ENCODE measurements at regions not wholly inside any gene's neighbourhood (a gene's known extent, or its start where the extent isn't known, plus 50 kb on each side); places are given as distances from the start of the nearest gene placed in this dataset.
"Not testable (repeated sequence)": the region's sequence is repeated elsewhere in the genome, so short reads cannot be mapped to it uniquely, and the experiment has no call there.

DNA sequence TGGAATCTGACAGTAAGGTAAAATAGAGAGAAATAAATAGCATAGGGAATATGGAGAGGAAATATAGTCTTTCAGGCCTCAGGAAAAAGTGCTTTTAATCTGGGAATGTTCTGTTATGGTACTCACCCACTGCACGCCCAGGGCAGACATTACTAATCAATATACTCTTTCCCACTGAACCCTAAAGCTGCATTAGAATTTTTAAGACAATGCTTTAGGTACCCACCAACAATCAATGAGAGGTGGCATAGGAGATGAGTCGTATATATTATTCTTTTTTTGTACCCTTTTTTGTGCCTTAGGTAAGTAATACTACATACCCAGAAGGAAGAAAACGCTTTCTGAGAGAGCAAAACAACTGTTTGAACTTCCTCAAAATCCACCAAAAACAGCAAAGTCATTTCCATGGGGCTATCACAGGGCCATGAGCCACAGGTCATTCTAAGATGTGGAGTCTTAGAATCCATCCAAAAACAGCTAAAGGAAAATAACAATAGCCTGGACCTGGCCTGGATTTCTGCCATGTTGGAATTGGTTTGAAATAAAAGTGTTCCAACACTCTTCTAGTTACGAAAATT lies 542.1 kb downstream of the XYLT1 start:
- no peak for DNase-seq (ENCODE audit: low read depth in 4 of 4, low spot score in 3 of 4)

DNA sequence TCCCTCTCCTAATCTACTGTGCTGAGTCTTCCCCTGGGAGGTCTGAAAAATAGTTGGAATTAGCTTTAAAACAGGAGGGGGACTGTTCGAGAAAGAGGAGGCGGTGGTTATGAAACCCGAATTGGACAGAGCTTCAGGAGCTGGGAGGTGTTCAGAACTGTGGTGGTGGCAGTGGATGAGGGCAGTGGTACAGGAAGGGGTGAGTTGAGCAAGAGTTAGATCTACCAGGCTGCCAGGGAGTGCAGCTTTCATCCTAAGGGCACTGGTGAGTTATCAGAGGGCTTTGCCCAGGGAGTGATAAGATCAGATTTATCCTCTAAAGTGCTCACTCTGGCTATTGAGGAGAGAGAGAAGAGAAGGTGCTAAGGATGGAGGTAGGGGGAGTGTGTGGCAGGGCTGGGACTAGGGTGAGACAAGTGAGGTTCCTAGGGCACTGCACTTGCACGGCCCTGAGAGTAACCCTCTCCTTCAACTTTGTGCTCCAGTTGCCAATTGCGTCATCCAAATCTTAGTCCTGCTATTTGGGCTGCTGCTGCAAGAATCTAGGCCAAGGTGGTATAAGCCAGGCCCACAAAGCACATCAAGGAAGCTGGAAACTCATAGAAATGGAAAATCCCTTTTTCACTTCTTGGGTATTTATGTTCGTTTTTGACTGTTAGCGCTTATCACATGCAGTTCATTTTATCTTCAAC lies 540.3 kb downstream of the XYLT1 start:
- no peak for DNase-seq (ENCODE audit: low read depth in 4 of 4, low spot score in 3 of 4)

DNA sequence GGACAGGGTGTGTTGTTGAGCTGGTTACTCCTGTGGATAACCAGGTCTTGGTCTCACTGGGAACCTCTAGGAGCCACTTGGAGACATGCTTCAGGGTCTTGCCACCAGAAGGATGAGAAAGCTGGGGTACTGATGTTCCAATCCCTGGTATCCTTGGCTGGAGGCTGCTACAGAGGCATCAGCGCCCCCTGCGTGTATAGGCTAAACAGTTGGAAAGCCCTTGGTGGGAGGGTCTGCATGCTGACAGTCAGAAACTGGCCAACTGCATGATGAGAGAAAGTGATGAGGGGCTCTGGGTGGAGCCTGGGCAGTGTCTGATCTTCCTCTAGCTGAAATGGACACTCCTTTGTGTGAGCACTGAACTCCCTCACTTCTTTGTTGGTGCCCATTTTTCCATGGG lies 536.9 kb downstream of the XYLT1 start:
- no peak for DNase-seq (ENCODE audit: low read depth in 4 of 4, low spot score in 3 of 4)

DNA sequence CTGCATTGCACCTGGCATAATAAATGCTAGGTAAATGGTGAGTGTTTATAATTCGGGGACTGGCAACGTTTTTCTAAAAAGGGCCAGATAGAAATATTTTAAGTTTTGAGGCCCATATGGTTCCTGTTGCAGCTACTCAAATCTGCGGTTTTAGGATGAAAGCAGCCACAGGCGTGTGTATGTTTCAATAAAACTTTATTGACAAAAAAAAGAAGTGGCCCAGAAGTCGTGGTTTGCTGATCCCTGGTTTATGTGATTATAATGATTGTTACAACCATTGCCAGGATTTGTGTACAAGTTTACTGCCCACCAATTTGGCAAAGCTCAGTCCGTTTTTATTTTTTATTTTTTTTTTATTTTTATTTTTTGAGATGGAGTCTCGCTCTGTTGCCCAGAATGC lies 536.1 kb downstream of the XYLT1 start:
- DNase-seq (ENCODE audit: low read depth in 4 of 4, low spot score in 3 of 4) = no peak

DNA sequence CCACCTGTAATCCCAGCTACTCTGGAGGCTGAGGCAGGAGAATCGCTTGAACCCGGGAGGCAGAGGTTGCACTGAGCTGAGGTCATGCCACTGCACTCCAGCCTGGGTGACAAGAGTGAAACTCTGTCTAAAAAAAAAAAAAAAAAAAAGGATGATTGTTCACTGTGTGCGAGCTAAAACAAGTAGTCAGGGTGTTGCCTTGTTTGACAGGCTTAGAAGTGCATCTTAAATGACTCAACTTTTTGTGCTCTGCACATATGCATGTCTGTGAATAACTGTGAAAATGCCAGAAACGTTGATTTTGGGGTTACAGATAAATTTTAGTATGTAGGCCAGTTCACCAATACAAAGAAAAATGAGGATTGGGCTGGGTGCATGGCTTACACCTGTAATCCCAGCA lies 534.9 kb downstream of the XYLT1 start:
- DNase-seq (ENCODE audit: low read depth in 4 of 4, low spot score in 3 of 4) = not testable (repeated sequence)

DNA sequence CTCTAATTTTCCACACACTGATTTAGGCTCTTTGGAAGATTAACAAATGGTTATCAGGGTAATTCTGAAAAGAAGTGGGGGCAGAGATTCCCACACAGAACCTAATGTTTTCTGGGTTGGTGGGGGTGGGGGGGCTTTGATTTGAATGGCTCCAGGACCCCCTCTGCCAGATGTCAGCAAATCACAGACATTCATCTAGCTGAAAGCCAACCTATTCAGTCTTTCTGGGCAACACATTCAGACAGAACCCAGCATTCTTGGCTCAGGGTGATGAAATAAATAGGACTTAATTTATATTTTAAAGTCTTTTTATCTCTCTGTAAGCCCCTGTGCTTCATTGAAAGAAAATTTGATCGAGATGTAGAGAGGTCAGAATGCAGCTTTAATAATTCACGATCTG lies 533.2 kb downstream of the XYLT1 start:
- no peak for DNase-seq (ENCODE audit: low read depth in 4 of 4, low spot score in 3 of 4)

DNA sequence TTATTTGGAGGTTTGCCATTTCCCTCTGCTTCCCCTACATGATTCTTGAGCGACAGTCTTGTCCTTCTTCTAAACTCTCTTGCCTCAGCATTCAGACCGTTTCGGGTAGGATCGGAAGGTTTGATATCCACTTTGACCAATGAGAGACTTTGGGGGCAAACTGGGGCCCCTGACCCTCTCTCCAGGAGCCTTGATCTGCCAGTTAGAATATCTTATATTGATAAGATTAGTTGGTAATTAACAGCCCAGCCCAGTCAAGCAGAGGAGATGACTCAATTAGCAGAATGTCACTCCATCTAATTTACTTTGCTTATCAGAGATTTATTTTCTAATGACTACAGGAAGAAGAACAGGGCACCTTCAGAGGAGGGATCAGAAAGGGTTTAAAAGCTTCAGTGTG lies 532.8 kb downstream of the XYLT1 start:
- DNase-seq (ENCODE audit: low read depth in 4 of 4, low spot score in 3 of 4) = no peak

DNA sequence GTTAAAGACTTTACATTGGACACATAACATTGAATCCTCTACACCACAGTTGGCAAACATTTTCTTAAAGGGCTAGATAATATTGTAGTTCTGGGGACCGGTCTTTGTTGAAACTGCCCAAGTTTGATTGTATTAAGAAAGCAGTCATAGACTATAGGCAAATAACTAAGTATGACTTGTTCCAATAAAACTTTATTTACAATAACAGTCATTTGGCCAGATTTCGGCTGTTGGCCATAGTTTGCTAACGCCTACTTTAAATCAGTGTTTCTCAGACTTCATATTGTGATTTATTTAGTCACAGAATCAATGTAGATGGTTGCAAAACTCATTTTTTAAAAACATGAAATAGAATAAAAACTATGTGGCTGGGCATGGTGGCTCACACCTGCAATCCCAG lies 531.8 kb downstream of the XYLT1 start:
- no peak for DNase-seq (ENCODE audit: low read depth in 4 of 4, low spot score in 3 of 4)

DNA sequence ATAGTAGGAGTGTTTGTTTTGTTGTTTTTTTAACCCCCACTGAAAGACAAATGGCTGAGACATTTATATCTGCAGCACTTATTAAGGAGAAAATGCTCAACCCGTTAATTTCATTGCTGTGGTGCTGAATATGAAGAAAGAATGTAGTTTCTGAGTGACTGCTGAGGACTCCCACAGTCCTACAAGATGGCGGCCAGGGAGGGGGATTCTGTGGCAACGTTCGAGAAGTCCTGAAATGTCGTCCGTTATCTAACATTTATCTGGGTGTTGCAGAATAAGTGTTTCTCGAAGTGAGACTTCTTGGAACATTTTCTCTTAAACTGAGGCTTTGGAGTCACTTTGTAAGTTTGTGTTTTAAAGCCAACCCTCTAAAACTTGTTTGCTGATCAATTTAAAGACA lies 530.4 kb downstream of the XYLT1 start:
- no peak for DNase-seq (ENCODE audit: low read depth in 4 of 4, low spot score in 3 of 4)

DNA sequence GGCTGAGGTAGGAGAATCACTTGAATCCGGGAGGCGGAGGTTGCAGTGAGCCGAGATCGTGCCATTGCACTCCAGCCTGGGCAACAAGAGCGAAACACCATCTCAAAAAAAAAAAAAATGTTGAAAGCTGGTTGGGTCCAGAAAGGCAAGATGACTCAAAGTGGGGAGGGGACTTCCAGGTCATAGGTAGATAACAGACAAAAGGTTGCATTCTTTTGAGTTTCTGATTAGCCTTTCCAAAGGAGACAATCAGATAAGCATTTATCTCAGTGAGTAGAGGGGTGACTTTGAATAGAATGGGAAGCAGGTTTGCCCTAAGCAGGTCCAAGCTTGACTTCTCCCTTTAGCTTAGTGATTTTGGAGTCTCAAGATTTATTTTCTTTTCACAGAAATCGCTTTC lies 527.9 kb downstream of the XYLT1 start:
- not testable (repeated sequence) for DNase-seq (ENCODE audit: low read depth in 4 of 4, low spot score in 3 of 4)

DNA sequence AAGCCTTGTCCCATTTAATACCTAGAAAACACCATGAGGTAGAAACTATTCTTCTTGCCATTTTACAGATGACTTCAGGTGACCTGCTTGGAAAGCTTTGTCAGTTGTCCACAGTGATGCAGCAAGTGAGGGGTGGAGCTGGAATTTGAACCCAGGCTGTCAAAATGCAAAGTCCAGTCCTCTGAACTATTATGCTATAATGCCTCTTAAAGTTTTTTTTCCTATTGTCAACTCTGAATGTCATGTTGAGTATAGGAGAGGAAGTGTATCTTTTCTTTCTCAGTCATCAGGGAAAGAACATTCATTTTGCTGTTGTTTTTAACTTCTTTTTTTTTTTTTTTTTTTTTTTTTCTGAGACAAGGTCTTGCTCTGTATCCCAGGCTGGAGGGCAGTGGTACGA lies 525.6 kb downstream of the XYLT1 start:
- DNase-seq (ENCODE audit: low read depth in 4 of 4, low spot score in 3 of 4) = no peak

DNA sequence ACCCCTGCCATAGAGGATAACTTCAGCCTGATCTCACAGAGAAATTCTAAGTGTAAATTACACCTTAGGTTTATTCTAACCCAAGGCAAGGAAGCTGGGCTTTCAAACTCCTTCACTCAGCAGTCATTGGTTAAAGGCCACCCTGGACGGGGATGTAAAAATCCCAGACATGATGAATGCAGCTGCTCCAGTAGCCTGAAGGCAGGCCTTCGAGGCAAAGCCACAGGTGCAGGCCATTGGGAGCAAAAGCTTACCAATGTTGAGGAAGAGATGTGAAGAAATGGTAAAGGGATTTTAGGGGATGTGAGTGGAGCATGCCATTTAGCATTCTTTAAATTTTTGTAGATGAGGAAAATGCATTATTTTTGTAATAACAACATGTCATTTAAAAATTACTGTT lies 514.4 kb downstream of the XYLT1 start:
- no peak for DNase-seq (ENCODE audit: low read depth in 4 of 4, low spot score in 3 of 4)

DNA sequence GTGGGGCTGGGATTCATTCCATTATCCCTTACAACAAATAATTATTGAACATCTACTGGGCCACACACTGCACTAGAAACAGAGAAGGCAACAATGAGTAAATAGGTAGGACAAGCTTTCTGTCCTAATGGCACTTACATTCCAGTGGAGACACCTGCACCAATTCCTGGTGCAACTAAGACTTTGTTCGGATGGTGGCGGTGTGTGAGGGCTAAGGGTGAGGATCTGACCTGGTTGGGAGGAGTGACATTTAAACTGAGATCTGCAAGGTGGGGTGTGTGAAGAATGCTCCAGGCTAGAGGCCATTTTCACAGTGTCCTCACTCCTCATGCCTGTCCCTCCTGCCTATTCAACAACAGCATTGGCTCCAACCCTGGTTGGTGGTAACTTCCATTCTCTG lies 510.0 kb downstream of the XYLT1 start:
- no peak for DNase-seq (ENCODE audit: low read depth in 4 of 4, low spot score in 3 of 4)

DNA sequence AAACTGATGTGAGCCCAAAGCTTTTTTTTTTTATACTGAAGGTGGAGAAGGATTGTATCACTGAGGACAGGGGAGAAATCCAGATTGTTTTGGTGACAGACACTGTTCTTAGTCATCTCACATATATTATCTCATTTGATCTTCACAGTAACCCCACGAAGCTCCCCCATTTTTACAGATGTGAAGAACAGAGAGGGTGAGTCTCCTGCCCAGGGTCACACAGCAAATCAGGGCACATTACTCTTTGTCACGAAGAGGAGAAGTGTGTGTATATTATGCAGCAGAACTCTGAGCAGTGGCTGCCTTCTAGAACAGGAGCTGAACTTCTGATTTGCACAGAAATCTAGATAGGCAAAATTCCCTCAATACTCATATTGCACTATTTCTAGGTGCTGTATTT lies 504.3 kb downstream of the XYLT1 start:
- no peak for DNase-seq (ENCODE audit: low read depth in 4 of 4, low spot score in 3 of 4)

DNA sequence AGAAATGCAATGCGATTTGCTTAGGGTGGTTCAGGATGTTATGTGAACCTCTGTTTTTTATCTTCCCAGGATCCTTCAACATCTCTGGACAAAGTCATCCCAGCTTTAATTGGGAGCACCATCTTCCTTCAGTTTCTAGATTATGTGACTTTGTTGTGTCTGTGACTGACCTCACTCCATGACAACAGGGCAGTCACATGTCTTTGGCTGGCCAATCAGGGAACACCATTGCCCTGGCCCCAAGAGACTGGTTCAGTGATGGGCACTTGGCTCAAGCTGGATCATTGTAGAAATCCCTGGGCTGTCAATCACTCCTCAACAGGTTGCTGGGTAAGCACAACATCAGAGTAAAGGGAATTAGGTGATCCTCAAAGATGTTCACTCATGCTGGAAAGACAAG lies 499.7 kb downstream of the XYLT1 start:
- no peak for DNase-seq (ENCODE audit: low read depth in 4 of 4, low spot score in 3 of 4)

DNA sequence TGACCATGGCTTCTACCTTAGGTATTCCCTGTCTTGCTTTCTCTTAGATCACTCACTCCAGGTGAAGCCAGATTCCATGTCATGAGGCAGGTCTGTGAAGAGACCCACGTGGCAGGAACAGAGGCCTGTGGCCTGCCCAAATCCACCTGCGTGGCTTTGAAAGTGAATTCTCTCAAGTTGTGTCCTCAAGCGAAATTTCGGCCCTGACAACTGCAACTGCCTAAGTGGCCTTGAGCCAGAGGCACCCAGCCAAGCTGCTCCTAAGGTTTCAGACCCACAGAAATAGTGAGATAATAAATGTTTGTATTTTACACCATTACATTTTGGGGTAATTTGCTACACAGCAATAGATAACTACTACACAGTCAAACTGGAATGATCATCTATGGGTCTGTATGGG lies 497.9 kb downstream of the XYLT1 start:
- no peak for DNase-seq (ENCODE audit: low read depth in 4 of 4, low spot score in 3 of 4)

DNA sequence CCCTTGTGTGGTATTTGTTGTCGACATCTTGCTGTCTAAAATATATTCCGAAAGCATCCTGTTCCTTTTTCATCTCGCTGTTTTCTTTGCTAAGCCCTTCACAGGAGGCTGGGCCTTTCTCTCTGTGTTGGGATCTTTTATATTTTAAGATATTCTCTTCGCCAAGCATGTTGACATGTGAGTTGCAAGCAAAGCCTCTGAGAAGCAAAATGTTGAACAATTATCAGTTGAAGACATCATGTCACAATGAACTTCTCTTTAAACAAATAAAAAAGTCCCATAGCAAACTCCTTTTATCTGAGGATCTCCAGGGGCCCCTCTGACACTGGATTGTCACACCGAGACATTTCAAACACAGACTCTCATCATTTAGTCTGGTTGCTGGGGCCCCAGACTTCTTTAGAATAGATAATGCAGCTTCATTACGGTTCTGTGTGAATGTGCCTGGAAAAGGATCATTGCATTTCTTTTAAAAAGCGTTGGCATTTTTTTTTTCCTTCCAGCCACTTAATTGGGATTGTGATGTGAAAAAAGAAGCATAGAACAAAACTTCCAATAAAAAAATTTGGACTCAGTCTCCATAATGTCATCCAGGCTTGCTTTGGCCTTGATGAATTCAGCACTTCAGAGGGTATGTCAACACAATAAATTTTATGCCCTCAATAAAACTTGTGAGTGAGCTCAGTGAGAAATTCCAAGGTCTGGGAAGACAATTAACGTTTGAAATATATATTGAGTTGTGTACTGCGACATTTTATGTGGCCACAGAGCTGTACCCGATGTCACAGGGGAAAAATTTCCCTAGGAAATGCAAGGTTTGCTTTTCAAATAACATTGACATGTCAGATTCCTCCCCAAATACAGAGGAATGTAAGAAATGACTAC lies 496.8 kb downstream of the XYLT1 start:
- no peak for DNase-seq (ENCODE audit: low read depth in 4 of 4, low spot score in 3 of 4)

DNA sequence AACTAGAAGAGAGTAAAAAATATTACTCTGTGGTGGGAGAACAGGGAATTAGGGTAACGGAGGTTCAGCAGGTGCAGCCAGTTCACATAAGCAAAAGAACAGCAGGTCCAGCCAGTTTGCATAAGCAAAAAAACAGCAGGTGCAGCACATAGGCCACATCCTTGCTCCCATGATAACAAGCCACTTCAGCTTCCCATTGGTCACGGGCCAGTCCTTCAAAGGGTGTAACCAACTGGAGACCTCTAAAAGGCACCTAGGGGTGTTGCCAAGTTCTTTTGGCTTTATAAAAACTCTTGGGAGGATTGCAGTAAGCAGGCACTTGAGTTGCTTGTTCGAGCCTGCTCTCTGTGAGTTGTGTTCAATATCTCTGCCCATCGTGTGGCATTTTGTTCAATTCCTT lies 488.1 kb downstream of the XYLT1 start:
- no peak for DNase-seq (ENCODE audit: low read depth in 4 of 4, low spot score in 3 of 4)

DNA sequence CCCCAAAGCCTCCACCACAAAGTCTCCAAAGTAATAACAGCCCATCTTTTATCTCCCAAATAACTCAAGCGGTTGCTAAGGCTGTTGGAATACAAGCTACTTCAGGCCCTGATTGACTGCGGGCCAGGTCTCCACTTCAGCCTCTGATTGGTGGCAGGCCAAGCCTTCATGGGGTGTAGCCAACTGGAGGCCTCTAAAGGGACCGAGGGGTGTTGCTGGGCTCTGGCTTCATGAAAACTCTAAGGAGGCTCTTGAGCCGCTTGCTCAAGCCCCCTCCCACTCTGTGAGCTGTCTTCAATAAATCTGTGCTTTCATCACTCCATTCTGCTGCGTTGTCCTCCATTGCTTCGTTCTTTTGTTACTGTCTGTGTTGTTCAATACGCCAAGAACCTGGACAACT lies 487.2 kb downstream of the XYLT1 start:
- no peak for DNase-seq (ENCODE audit: low read depth in 4 of 4, low spot score in 3 of 4)

DNA sequence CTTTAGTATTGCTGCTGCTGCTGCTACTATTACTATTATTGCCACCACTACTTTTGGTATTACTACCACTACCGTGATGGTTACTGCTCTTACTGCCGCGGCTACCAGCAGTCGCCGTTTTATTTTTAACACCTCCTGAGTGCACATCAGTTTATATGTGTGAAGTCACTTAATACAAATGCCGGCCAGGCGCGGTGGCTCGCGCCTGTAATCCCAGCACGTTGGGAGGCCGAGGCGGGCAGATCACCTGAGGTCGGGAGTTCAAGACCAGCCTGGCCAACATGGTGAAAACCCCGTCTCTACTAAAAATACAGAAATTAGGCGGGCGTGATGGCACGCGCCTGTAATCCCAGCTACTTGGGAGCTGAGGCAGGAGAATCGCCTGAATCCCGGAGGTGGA lies 486.7 kb downstream of the XYLT1 start:
- not testable (repeated sequence) for DNase-seq (ENCODE audit: low read depth in 4 of 4, low spot score in 3 of 4)

DNA sequence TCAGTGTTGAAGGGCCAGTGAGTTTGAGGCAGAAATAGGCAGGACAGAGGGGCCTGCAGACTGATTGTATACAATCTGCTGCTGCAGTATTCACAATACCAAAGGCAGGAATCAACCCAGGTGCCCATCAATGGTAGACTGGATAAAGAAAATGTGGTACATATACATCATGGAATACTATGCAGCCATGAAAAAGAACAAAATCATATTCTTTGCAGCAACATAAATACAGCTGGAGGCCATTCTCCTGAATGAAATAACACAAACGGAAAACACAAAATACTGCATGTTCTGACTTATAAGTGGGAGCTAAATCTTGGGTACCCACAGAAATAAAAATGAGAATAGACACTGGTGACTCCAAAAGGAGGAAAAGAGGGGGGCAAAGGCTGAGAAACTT lies 485.1 kb downstream of the XYLT1 start:
- DNase-seq (ENCODE audit: low read depth in 4 of 4, low spot score in 3 of 4) = no peak

DNA sequence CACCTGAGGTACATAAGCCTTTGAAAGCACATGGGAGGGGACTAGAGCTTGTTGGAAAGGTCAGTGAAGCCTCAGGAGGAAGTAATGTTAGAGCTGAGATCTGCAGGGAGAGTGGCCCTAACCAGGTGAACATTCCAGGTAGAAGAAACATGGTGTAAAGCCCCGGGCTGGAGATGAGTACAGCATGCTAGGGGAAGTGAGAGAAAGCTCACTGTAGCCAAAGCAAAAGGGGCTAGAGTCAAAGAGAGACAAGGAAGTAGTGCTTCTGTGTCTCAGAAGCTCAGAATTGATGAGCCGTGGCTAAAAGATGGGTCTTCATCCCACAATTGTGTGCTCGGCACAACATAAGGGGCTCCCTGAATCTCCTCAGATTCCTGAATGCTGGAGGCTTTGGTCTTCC lies 481.8 kb downstream of the XYLT1 start:
- DNase-seq (ENCODE audit: low read depth in 4 of 4, low spot score in 3 of 4) = no peak
